ENCODE measurements at regions not wholly inside any gene's neighbourhood (a gene's known extent, or its start where the extent isn't known, plus 50 kb on each side); places are given as distances from the start of the nearest gene placed in this dataset.
"Not testable (repeated sequence)": the region's sequence is repeated elsewhere in the genome, so short reads cannot be mapped to it uniquely, and the experiment has no call there.

- DNase-seq (ENCODE audit: low read depth) = no peak
Measured at GRCh38 chrY:7310482-7311269, 399.1 kb upstream of the AMELY start.

GRCh38 chrY:7308816-7309215, 397.3 kb upstream of the AMELY start:
- no peak for DNase-seq (ENCODE audit: low read depth)

DNA sequence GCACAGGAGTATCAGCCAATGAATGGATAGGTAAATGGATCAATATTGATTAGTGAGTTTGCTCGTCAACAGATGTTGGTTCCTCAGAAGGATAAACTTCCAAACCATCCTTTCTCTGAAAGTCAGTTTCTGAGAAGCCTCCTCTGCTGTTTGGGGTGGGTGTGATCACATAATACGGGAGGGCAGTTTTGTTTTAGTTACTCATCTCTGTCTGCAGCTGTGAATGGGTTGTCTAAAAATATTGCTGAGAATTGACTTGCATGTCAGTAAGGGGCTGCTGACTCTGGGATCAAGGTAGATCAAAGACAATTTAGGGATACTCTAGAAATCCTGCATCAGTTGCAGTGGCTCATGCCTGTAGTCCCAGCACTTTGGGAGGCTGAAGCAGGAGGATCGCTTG, 390.8 kb upstream of the AMELY start:
- DNase-seq (ENCODE audit: low read depth) = no peak

GRCh38 chrY:7299960-7300359, 388.4 kb upstream of the AMELY start:
- DNase-seq (ENCODE audit: low read depth) = peak; percentile 0

- DNase-seq (ENCODE audit: low read depth) = no peak
Measured at GRCh38 chrY:7292113-7292512, 380.6 kb upstream of the AMELY start.

- no peak for DNase-seq (ENCODE audit: low read depth)
Measured at GRCh38 chrY:7289889-7290833, 378.6 kb upstream of the AMELY start.

GRCh38 chrY:7288611-7289010, 377.1 kb upstream of the AMELY start:
- DNase-seq (ENCODE audit: low read depth) = no peak

DNA sequence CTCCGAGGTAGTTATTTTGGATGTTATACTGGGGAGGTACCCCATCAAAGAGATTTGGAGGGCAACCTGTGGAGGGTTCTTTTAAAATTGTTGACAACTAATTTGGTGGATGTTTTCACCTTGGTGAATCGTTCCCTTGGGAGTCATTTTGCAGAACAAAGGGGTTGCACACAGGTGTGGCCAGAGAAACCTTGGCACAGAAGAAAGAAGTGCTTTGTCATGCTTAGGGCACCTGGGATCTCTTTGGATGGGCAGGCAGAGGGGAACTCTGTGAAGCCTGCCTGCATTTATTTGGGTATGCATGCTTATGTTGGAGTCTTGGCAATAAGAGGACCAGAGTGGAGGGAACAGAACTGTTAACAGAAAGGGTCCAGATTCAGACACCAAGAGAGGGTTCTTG, 376.4 kb upstream of the AMELY start:
- not testable (repeated sequence) for DNase-seq (ENCODE audit: low read depth)

DNA sequence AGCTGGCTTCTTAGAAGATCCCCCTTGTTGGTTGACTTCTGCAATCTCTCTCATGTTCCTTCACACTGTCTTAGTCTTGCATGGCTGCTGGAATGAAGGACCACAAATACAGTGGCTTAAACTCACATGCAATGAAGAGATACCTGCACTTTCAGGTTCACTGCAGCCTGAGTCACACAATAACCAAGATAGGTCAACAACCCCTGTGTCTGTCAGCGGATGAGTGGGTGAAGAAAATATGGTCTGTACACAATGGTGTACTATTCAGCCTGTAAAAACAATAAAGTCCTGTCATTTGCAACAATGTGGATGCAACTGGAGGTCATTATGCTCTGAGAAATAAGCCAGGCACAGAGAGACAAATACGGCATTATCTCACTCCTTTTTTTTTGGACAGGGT, 373.8 kb upstream of the AMELY start:
- DNase-seq (ENCODE audit: low read depth) = no peak

GRCh38 chrY:7283001-7283400, 371.4 kb upstream of the AMELY start:
- no peak for DNase-seq (ENCODE audit: low read depth)

DNA sequence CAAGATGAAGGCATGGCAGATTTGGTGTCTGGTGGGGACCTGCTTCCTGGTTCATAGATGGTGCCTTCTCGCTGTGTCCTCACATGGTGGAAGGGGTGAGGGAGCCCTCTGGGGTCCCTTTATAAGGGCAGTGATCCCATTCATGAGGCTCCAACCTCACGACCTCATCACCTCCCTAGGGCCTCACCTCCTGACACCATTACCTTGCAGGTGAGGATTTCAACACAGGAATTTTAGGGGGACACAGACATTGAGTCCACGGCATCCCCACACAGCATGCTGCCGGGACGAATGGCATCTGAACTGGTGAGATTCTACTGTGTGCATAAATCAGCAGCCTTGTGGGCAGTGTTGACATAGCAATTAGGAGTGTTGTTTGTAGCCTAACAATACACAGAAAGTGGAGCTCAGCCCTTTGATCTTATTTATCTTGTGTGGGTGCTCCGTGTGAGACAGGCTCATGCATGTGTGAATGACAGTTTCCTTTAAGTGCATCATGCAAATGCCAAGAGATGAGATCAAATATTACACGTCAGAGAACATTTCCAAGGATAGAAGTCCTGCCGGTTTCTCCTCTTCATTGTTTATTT, 368.7 kb upstream of the AMELY start:
- not testable (repeated sequence) for DNase-seq (ENCODE audit: low read depth)

- no peak for DNase-seq (ENCODE audit: low read depth)
Measured at GRCh38 chrY:7275751-7276150, 364.2 kb upstream of the AMELY start.

- no peak for DNase-seq (ENCODE audit: low read depth)
Measured at GRCh38 chrY:7275014-7275413, 363.5 kb upstream of the AMELY start.

DNA sequence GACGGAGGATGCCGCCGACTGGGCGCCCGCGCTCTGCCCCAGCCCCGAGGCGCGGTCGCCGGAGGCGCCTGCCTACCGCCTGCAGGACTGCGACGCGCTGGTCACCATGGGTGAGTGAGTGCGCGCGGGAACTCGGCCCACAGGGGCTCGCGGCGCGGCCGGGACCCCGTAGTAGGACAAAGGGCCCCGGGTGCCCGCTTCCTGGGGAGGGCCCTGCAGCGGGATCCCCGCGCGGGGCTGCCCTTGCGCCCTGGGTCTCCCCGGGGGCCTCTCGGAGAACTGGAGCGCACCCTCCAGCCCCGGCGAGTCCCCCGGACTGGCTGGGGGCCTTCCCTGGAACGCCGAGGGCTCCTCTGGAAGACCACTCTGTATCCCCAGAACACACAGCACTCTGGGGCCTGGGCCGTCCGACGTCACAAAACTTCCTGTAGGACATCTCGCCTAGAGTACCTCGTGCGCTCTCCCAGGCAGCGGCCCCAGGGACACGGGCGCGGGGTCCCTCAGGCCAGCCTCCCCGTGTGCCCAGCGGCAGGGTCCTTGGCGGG, 362.9 kb upstream of the AMELY start:
- DNase-seq (ENCODE audit: low read depth) = no peak

- no peak for DNase-seq (ENCODE audit: low read depth)
Measured at GRCh38 chrY:7273587-7274203, 362.1 kb upstream of the AMELY start.

GRCh38 chrY:7272556-7273195, 361.1 kb upstream of the AMELY start:
- DNase-seq (ENCODE audit: low read depth) = no peak

GRCh38 chrY:7263773-7264172, 352.2 kb upstream of the AMELY start:
- no peak for DNase-seq (ENCODE audit: low read depth)

DNA sequence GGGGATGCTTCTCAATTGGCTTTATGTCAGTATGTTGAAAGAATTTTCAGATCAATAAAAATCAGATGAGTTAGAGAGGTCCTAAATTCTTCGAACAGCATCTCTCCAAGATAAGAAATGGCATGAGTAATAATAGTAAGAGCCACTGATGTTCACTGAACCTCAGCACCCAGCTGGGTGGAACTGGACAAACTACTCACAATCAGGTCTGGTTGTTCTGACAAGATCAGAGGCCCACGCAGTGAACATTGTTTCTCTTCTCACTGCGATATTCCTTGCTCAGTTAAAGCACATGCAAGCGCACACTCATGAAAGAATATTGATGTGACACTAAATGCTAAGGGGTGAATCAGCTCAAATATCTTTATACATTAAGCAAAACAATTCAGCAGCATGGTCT, 351.0 kb upstream of the AMELY start:
- no peak for DNase-seq (ENCODE audit: low read depth)

- no peak for DNase-seq (ENCODE audit: low read depth)
Measured at GRCh38 chrY:7261254-7261653, 349.7 kb upstream of the AMELY start.

GRCh38 chrY:7240101-7240500, 328.5 kb upstream of the AMELY start:
- no peak for DNase-seq (ENCODE audit: low read depth)

DNA sequence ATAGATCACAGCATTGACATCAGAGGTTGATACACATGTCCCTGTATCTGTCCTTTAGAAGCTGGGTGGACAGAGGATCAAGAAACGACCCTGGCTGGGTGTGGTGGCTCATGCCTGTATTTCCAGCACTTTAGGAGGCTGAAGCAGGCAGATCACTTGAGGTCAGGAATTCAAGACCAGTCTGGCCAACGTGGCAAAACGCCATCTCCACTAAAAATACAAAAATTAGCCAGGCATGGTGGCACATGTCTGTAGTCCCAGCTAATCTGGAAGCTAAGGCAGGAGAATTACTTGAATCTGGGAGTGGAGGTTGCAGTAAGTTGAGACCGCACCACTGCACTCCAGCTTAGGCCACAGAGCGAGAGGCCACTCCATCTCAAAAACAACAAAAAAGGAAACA, 300.4 kb upstream of the AMELY start:
- DNase-seq (ENCODE audit: low read depth) = no peak

DNA sequence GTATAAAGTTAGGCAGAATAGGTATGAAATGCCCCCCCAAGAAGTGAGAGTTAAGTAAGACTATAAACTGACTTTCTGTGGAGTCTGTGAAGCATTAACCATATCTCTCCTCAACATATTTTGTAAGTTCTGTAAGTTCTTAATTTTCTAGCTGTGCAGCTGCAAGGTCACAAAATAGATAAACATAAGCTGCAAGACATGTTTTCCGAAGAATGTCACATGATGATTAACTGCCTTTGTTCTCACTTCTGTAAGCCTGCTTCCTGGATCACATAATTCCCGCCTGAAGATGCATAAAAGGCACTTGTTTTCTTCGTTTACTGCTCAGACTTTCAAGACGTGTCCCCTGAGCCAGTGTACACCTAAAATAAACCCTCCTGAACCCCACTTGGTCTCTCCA, 292.9 kb upstream of the AMELY start:
- DNase-seq (ENCODE audit: low read depth) = no peak
